ENCODE measurements at regions not wholly inside any gene's neighbourhood (a gene's known extent, or its start where the extent isn't known, plus 50 kb on each side); places are given as distances from the start of the nearest gene placed in this dataset.

DNA sequence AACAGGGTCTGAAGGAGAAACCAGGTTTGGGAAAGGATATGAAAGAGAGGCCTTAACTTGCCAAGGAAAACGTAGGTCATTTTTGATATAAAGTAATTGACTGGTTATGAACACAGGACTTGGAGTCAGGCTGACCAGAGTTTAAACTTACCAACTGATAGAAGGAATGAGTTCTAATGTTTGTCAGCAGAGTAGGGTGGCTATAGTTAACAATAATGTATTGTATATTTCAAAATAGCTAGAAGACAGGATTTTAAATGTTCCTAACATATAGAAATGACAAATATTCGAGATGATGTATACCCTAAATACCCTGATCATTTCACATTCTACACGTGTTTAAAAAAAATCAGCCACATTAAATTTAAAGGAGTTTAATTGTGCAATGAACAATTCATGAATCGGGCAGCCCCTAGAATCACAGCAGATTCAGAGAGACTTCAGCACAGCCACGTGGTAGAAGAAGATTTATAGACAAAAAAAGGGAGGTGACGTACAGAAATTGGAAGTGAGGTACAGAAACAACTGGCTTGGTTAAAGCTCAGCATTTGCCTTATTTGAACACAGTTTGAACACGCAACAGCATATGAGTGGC is 52.5 kb upstream of the PLEKHG7 start:
- no peak for DNase-seq

GRCh38 chr12:92649511-92650227 is 53.1 kb upstream of the PLEKHG7 start:
- peak; percentile 60 for DNase-seq

DNA sequence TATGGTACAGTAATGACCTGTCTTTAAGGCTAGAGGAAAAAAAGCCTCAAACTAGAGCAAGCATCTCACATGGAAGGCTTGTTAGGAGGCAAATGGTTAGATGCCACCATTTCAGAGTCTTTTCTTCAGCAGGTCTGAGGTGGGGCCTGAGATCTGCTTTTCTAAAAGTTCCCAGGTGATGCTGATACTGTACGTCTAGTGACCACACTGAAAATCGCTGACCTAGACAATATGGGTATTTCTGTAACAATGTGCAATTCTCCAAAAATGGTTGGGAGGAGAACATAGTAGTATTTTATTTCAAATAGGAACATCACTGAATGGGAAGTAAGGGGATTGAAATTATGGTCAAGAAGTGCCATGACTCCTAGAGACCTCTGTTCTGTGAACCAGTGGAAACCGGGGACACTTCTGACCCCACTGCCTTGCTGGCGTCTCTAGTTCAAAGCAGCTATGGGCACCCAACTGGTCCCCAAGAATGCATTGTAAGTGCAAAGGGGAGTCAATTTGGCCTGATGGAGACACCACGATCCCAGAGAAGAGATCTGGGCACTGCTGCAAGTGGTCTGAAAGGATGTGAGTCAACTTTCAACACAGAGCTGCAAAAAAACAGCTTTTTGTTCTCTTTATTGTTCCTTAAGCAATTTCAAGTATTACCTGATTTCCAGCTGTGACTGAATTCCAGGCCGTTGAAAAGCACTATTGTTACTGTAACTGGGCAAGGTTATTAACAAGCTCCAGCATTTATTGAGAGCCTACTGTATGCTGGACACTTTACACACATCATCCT is 54.4 kb upstream of the PLEKHG7 start:
- no peak for DNase-seq

- no peak for DNase-seq
Measured at GRCh38 chr12:92641291-92641690, 61.5 kb upstream of the PLEKHG7 start.

GRCh38 chr12:92640691-92641090 is 62.1 kb upstream of the PLEKHG7 start:
- no peak for DNase-seq

- peak; percentile 75 for DNase-seq
Measured at GRCh38 chr12:92639017-92639416, 63.8 kb upstream of the PLEKHG7 start.

DNA sequence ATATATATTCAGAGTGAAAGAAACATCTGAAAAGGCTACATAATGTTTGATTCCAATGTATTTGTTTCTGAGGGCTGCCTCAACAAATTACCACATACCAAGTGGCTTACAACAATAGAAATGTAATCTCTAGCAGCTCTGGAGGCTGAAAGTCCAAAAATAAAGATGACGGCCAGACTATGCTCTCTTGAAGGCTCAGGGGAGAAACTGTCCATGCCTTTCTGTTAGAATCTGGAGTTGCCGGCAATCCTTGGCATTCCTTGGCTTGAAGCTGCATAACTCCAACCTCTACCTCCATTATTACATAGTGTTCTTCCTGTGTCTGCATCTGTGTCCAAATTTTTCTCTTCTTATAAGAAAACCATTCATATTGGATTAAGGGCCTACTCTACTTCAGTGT is 68.1 kb upstream of the PLEKHG7 start:
- DNase-seq, result no peak

DNA sequence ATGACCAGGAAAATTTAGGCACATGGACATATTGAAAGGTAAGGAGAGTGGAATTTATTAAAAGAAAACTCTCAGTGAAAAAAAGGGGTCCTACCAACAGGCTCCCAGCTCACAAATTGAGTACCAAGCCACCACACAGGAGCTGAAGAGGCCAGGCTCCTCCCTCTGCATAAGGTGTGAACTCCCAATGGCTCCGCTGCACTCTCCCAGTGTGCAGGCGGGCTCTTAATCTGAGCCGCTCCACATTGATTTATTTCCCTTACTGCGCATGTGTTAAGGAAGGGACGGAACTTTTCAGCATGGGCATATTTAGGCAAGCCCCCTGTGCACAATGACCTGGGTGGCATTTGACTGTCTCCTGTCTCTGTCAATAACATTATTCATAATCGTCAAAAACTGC is 68.6 kb upstream of the PLEKHG7 start:
- no peak for DNase-seq

- no peak for DNase-seq
Measured at GRCh38 chr12:92630968-92631367, 71.8 kb upstream of the PLEKHG7 start.

DNA sequence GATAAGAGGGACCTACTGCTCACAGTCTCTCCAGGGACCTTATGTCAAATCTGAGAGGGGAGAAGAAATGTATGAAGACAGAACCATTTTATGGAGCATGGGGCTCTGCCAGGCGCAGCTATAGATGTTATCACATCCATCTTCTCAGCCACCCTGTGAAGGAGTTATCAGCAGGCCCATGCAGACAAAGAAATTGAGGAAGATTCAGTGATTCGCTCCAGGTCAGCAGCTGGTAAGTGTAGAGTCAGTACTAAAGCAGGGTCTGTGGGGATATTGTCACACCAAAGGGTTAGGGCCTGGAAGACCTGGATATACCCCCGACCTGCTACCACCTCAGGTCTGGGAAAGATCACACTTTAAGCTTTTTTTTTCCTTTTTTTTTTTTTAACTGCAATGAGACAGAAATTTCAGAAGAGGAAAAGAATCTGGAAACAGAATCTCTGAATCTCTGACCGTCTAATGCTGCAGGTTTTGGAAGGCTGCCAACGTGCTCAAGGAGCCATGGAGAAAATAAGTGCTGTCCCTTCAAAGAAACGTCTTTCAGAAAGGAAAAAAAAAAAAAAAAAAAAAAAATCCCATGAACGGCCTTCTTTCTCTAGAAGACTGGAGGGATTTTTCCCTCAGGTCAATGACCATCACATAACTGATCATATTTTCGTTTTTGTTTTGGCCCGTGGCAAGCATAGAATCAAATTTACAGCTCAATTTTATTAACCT is 73.3 kb upstream of the PLEKHG7 start:
- no peak for DNase-seq

GRCh38 chr12:92628476-92628875 is 74.3 kb upstream of the PLEKHG7 start:
- DNase-seq, result no peak

- DNase-seq, result no peak
Measured at GRCh38 chr12:92627511-92627910, 75.3 kb upstream of the PLEKHG7 start.

- DNase-seq, result no peak
Measured at GRCh38 chr12:92625639-92626310, 77.0 kb upstream of the PLEKHG7 start.

DNA sequence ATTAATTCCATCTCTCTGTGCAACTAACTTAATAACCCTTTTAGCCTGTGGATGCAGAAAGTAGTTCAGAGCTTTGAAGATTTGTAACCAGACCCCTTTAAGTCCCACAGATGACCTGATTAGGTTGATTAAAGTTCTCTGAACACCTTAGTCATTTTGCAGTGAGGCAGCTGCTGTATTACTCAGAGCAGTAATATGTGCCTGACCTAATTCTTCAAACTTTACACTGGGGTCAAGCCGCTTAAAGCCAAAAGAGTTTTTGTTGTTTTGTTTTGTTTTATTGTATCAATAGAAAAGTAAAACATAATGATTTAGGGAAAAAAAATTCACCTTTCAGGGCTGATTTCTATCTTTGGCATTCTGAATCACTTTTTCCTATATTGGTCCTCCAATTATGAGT is 78.6 kb upstream of the PLEKHG7 start:
- DNase-seq, result no peak

GRCh38 chr12:92623386-92623785 is 79.4 kb upstream of the PLEKHG7 start:
- DNase-seq, result no peak

DNA sequence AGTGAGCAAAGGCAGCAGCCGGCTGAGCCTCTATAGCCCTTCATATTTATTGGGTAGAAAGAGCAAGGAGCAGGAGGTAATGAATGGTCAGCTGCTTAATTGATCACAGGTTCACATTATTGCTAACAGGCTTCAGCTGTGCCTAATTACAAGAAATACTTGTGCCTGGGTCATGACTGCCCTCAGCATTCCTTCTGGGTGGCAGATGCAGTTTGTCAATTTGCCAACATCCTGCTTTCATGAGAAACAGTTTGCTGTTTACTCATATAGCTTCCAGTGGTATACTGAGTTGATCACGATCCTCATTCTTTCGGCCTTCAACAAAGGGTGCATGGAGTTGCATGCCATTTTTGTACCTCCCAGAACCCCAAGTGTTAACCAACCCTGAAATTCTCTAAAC is 81.0 kb upstream of the PLEKHG7 start:
- DNase-seq, result no peak

DNA sequence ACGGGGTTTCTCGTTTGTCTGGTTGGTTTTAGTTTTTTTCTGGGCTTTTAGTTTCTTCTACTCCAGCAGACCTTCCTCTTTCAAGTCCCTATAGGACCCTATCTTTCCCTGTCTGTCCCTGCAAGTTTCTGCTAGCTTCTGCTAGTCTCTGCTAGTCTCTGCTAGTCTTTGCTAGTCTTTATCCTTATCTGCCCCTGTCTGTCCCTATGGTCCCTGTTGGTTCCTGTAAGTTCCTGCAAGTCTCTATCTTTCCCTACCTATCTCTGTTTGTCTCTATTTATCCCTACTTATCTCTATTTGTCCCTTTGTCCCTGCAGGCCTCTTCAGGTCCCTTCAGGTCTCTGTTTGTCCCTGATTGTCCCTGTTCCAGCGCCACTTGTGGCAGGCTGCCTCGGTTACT is 81.5 kb upstream of the PLEKHG7 start:
- no peak for DNase-seq

GRCh38 chr12:92619730-92620684 is 82.8 kb upstream of the PLEKHG7 start:
- DNase-seq, result no peak

GRCh38 chr12:92619026-92619425 is 83.8 kb upstream of the PLEKHG7 start:
- DNase-seq, result no peak

DNA sequence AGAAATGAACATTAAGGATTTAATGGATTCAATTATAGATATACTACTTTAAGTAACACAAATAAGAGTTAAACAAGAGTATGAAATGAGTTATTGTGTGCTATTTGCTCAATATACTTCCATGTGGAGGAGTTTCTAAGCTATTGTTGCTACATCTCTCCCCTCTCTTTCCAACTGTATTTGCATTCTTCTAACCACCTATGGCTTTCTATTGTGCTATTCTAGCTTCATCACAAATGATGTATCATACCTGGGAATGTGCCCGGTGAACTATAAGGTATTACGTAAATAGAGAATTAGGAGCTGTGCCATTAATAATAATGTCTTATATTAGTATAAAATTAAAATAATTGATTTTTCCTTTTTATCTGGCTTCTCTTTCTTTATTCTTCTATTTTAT is 87.1 kb upstream of the PLEKHG7 start:
- no peak for DNase-seq

GRCh38 chr12:92615086-92615485 is 87.7 kb upstream of the PLEKHG7 start:
- no peak for DNase-seq

DNA sequence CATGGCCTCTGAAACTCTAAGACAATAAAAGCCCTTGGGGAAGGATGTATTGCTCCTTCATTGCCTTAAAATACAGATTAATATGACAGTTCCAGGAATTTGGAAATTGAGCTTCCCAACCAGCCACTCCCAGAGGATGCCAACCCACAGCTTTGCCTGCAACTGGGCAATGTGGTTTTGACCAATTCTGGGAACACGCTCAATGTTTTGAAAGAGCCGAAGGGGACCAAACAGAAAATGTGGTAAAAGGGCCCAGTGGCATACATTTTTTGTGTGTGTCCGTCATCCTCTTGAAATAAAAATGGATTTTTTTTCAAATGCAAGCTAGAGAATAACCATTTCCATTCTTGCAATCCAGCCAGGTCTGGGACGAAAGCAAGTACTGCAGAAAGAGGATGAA is 88.3 kb upstream of the PLEKHG7 start:
- DNase-seq, result no peak
